ENCODE measurements at regions not wholly inside any gene's neighbourhood (a gene's known extent, or its start where the extent isn't known, plus 50 kb on each side); places are given as distances from the start of the nearest gene placed in this dataset.

- intact Hi-C loops (cut with micrococcal nuclease) (no loop called here), in situ Hi-C loops (cut with MboI) (no loop called here)
- Histone ChIP-seq H3K4me3 (no peak overlapping the region), H3K4me2 (ENCODE audit: insufficient read depth, low read length) (no peak overlapping the region), H4K20me1 (replicated peaks; ENCODE audit: control insufficient read depth, insufficient read depth, low read length) (no peaks in the 10 kb centered on the region), H3K27me3 (ENCODE audit: control insufficient read depth in 2 of 2, insufficient read depth in 2 of 2, low read length in 2 of 2) (no peaks in the 10 kb centered on the region; a peak in 1 of 5 replicates), H3K9me1 (ENCODE audit: control insufficient read depth, insufficient read depth, low read length) (no peaks in the 10 kb centered on the region), H3K4me1 (replicated peaks in 1 of 2; ENCODE audit: control insufficient read depth in 2 of 2, insufficient read depth in 2 of 2, low read length in 2 of 2) (no peaks in the 10 kb centered on the region), H3K27ac (ENCODE audit: extremely low read depth, low read depth, low read length) (no peak overlapping the region), H3K79me2 (ENCODE audit: control insufficient read depth, insufficient read depth, low read length) (no peaks in the 10 kb centered on the region), H3K9me3 (replicated peaks; ENCODE audit: control insufficient read depth, insufficient read depth, low read depth, low read length) (no peaks in the 10 kb centered on the region), H2AFZ (ENCODE audit: low read depth, low read length) (no peak overlapping the region), H3K36me3 (ENCODE audit: control insufficient read depth, insufficient read depth, low read length) (no peaks in the 10 kb centered on the region), H3K9ac (ENCODE audit: insufficient read depth in 1 of 2, low read depth in 2 of 2, low read length in 2 of 2) (no peak overlapping the region)
- no peak for ATAC-seq
- CTCF ChIA-PET (ENCODE audit: low intra/inter-chr PET ratio) = no interaction called here
- POLR2A ChIA-PET = no interaction called here
- no TSS peak for BruUV-seq (replicated peaks)
- no peak for DNase-seq (ENCODE audit: extremely low read depth in 1 of 4, low spot score in 3 of 4)
- TF ChIP-seq YBX1 (IDR thresholded peaks at IDR 0.05) = no peak
- TF ChIP-seq HDAC2 (IDR thresholded peaks at IDR 0.05) = no peak
- no peak for TF ChIP-seq SNIP1 (IDR thresholded peaks at IDR 0.05; ENCODE audit: low read depth)
- no peak for TF ChIP-seq HOMEZ (CRISPR knock-in tag; IDR thresholded peaks at IDR 0.05)
- no peak for TF ChIP-seq ZNF324 (CRISPR knock-in tag; IDR thresholded peaks at IDR 0.05)
- no peak for TF ChIP-seq HNRNPK (IDR thresholded peaks at IDR 0.05; ENCODE audit: low read depth, low read length, poor library complexity, severe bottlenecking)
- no peak for TF ChIP-seq HMBOX1 (IDR thresholded peaks at IDR 0.05)
- no peak for TF ChIP-seq KLF16 (IDR thresholded peaks at IDR 0.05)
- no peak for TF ChIP-seq MXD1 (CRISPR knock-in tag; IDR thresholded peaks at IDR 0.05; ENCODE audit: borderline replicate concordance, poor library complexity, severe bottlenecking)
- no peak for TF ChIP-seq ETV1 (tag; conservative IDR thresholded peaks at IDR 0.05; ENCODE audit: low read depth)
- TF ChIP-seq ZBTB1 (CRISPR knock-in tag; IDR thresholded peaks at IDR 0.05; ENCODE audit: borderline replicate concordance, low read depth) = no peak
- no peak for TF ChIP-seq ARID2 (IDR thresholded peaks at IDR 0.05)
- TF ChIP-seq TAF9B (IDR thresholded peaks at IDR 0.05; ENCODE audit: partially characterized antibody) = no peak
- no peak for TF ChIP-seq SMARCB1 (IDR thresholded peaks at IDR 0.05; ENCODE audit: insufficient read length, low read depth)
- TF ChIP-seq MAFG (tag; conservative IDR thresholded peaks at IDR 0.05) = no peak
- no peak for TF ChIP-seq MLLT1 (IDR thresholded peaks at IDR 0.05)
- no peak for TF ChIP-seq RAD51 (IDR thresholded peaks at IDR 0.05; ENCODE audit: borderline replicate concordance, low read depth)
- TF ChIP-seq STAT5B (CRISPR knock-in tag; IDR thresholded peaks at IDR 0.05) = no peak
- TF ChIP-seq ZNF224 (CRISPR knock-in tag; IDR thresholded peaks at IDR 0.05) = no peak
- 0% methylated on average over 11 of the region's 20 CpGs for WGBS (ENCODE audit: insufficient coverage, low coverage, missing lambda C conversion rate)
- no peak for FAIRE-seq
These were observed 215.4 kb upstream of the C14orf180 start for GRCh38 chr14:104363891-104364760.

Measured in K562 (cell line).